PC-9 (cell line): ENCODE measurements at regions not wholly inside any gene's neighbourhood (a gene's known extent, or its start where the extent isn't known, plus 50 kb on each side); places are given as distances from the start of the nearest gene placed in this dataset.

ENCODE experiments used
- EZH2 ChIP-seq: fragments of 200-600 bp; sonication (generic); IDR thresholded peaks from 2 replicates; pipeline ENCODE4 v1.8.0; 2017; ENCODE audit warnings: antibody characterized with exemption, low read depth
- TF ChIP-seq, protein P1 (sequence below): fragments of 200-600 bp; sonication (generic); conservative IDR thresholded peaks from 2 replicates; pipeline ENCODE4 v1.6.1; 2017; ENCODE audit warnings: mixed run types, antibody characterized with exemption, mild to moderate bottlenecking, moderate library complexity

GRCh38 chr10:128898916-128899195 is 568.2 kb upstream of the MGMT start:
- TF ChIP-seq EZH2, result no peak
- TF ChIP-seq, protein P1, sequence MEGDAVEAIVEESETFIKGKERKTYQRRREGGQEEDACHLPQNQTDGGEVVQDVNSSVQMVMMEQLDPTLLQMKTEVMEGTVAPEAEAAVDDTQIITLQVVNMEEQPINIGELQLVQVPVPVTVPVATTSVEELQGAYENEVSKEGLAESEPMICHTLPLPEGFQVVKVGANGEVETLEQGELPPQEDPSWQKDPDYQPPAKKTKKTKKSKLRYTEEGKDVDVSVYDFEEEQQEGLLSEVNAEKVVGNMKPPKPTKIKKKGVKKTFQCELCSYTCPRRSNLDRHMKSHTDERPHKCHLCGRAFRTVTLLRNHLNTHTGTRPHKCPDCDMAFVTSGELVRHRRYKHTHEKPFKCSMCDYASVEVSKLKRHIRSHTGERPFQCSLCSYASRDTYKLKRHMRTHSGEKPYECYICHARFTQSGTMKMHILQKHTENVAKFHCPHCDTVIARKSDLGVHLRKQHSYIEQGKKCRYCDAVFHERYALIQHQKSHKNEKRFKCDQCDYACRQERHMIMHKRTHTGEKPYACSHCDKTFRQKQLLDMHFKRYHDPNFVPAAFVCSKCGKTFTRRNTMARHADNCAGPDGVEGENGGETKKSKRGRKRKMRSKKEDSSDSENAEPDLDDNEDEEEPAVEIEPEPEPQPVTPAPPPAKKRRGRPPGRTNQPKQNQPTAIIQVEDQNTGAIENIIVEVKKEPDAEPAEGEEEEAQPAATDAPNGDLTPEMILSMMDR, result no peak
